Fibroblast of skin of right quadriceps (primary cell): ENCODE measurements at regions not wholly inside any gene's neighbourhood (a gene's known extent, or its start where the extent isn't known, plus 50 kb on each side); places are given as distances from the start of the nearest gene placed in this dataset.

Experiments used
- DNase-seq: peaks from one replicate; pipeline ENCODE4 v3.0.0-alpha.2; 2013

DNA sequence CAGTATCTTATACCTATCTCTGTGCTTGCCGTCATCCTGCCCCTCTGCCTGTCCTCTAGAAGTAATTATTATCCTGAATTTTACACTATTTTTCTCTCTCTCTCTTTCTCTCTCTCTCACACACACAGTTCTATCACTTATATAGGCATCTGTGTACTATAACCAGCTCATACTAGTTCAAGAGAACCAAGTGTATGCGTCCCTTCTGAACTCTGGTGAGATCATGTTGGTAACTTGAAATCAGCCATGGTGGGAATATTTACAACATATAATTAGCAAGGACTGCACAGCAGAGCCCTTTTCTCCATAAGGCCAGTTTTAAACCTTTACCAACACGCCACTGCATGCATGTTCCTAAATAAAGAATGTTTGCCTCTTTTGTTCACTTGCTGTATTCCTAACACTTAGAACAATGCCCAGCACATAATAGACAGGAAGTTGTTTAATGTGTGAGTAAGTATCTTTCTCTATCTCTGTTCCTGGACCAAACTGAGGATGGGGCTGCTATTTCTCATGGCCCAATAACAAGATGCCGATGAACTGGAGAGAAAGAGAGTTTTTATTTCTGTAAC lies 51.1 kb upstream of the IL21 start:
- DNase-seq = no peak

DNA sequence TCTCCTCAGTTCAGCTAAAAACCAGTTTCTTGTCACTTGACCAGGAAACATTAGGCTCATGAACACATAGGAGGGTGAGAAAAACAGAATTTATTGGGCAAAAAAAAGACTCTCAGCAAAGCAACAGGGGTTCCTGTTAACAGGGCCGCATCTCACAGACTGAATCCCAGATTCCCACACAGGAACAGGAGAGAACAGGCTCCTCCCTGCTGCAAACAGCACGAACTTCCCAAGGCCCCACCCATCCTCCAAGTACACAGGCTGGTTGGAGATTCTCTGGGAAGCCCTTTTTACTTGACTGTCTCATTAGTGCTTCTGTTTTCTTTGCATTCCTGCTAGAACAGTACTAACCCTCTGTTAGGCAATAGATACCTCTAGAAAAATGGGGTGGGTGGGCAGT lies 52.4 kb upstream of the IL21 start:
- peak; percentile 42 for DNase-seq

DNA sequence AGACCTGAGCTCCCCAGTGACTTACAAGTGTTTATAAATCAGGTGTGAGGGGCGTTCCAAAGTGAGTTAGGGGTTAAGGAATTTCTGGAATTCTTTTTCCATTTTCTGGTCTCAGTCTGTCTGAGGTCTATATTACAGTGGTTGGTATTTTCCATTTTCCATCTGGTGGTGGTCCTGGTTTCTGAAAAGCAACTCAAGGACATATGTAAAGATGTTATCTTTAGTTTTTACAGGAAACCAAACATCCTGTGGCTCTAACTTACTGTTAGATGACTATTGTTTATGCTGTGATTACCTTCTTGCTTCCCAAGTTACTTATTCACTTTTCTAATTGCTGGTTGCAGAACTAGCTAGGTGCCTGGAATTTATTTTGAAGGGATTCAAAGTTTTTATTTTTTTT lies 53.5 kb upstream of the IL21 start:
- peak; percentile 31 for DNase-seq

DNA sequence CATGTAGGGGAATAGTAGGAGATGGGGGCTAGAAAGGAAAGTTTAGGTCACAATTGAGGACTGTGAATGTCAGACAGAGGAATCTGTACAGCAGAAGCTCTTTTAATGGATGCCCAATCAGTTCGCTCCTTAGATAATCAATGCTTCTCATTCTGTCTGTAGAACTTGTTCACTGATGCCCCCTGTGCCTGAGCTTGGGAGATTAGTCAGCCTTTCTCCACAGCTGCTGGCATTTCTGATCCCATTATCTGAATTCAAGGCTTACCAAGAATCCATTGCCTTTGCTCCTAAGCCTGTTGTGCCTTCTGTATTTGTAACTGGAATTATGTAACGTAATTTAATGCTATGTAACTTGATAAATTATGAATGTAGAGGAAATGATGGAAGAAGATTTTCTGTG lies 53.2 kb upstream of the BBS12 start:
- DNase-seq = no peak

DNA sequence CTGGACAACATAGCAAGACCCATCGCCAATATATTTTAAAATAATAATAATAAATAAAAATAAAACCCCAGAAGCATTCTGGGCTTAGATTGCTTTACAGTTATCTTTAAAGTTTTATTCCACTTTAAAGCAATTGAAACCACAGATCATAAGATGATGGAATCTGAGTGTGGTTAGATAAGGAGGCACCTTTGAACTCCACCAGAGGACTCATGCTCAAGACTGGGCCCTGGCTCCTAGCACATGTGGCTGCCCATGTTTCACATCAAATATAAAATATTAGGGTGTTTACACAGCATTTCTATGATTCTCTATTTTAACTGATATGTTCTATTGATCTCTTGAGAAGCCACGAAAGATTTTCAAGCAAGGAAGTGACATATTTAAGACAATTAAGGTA lies 52.6 kb upstream of the BBS12 start:
- DNase-seq = no peak

DNA sequence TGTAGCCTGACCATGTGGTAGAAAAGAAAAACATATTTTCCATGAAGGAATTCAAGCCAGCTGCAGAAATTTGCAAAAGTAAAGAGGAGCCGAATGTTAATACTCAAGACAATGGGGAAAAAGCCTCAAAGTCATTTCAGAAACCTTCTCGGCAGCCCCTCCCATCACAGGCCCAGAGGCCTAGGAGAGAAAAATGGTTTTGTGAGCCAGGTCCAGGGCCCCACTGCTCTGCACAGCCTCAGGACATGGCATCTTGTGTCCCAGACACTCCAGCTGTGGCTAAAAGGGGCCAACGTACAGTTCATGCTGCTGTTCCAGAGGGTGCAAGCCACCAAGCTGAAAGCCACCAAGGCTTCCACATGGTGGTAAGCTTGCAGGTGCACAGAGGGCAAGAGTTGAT lies 50.9 kb upstream of the BBS12 start:
- no peak for DNase-seq
